Astrocyte of the spinal cord (primary cell): ENCODE measurements at regions not wholly inside any gene's neighbourhood (a gene's known extent, or its start where the extent isn't known, plus 50 kb on each side); places are given as distances from the start of the nearest gene placed in this dataset.
A peak's percentile ranks its signal among the peaks of the same experiment; 100 is the strongest.

Experiments used
- DNase-seq: peaks from one replicate; pipeline ENCODE4 v3.0.0; 2011; ENCODE audit warnings: low read depth, low spot score
- H3K4me3 ChIP-seq: 2 replicates; pipeline ENCODE4 v1.5.1; 2011; ENCODE audit warnings: low read depth, mild to moderate bottlenecking, low read length, moderate library complexity
- CTCF ChIP-seq: IDR thresholded peaks from 2 replicates; pipeline ENCODE4 v1.5.1; 2012; ENCODE audit warnings: low read depth, mild to moderate bottlenecking, low read length, inconsistent platforms
- in situ Hi-C: cut with HindIII; loops from 2 replicates; pipeline ENCODE4 v1.10.0; 2017; ENCODE audit warnings: low sequenced_read_pairs

- in situ Hi-C loops = no loop called here
- no peak for DNase-seq
- TF ChIP-seq CTCF = no peak
- H3K4me3 ChIP-seq = no peak overlapping the region
These were observed 84.3 kb downstream of the CNGA2 start for GRCh38 chrX:151818828-151819227.

GRCh38 chrX:151821226-151821625 is 86.7 kb downstream of the CNGA2 start:
- in situ Hi-C loops = no loop called here
- H3K4me3 ChIP-seq = no peak overlapping the region
- DNase-seq = no peak
- no peak for TF ChIP-seq CTCF

GRCh38 chrX:151825007-151825406 is 87.7 kb upstream of the MAGEA4 start:
- no peak for TF ChIP-seq CTCF
- in situ Hi-C loops = no loop called here
- no peak overlapping the region for H3K4me3 ChIP-seq
- DNase-seq = no peak

GRCh38 chrX:151825925-151826485 is 86.7 kb upstream of the MAGEA4 start:
- in situ Hi-C loops = no loop called here
- H3K4me3 ChIP-seq = no peak overlapping the region
- peak; percentile 84 for DNase-seq
- TF ChIP-seq CTCF = peak; percentile 24

- in situ Hi-C loops = no loop called here
- DNase-seq = no peak
- H3K4me3 ChIP-seq = no peak overlapping the region
- TF ChIP-seq CTCF = no peak
These were observed 84.1 kb upstream of the MAGEA4 start for GRCh38 chrX:151828439-151829080.

GRCh38 chrX:151830911-151831310 is 81.8 kb upstream of the MAGEA4 start:
- no peak overlapping the region for H3K4me3 ChIP-seq
- DNase-seq = peak; percentile 13
- TF ChIP-seq CTCF = no peak
- in situ Hi-C loops = no loop called here
